Effector memory CD4-positive, alpha-beta T cell (primary cell): ENCODE measurements at regions not wholly inside any gene's neighbourhood (a gene's known extent, or its start where the extent isn't known, plus 50 kb on each side); places are given as distances from the start of the nearest gene placed in this dataset.

Experiments
- DNase-seq, 3 donors: peaks; one replicate each; pipeline ENCODE4 v3.0.0-alpha.2; 2020
- H3K27ac ChIP-seq: 2 replicates; pipeline ENCODE4 v1.7.0; 2013; ENCODE audit warnings: mild to moderate bottlenecking, low read length, moderate library complexity; ENCODE audit not compliant: insufficient read depth, poor library complexity, severe bottlenecking
- H3K27me3 ChIP-seq: replicated peaks from 2 replicates; pipeline ENCODE4 v1.7.0; 2013; ENCODE audit warnings: mild to moderate bottlenecking, low read length; ENCODE audit not compliant: insufficient read depth, control insufficient read depth, poor library complexity, severe bottlenecking
- H3K36me3 ChIP-seq: 2 replicates; pipeline ENCODE4 v1.7.0; 2013; ENCODE audit warnings: mild to moderate bottlenecking, low read length, moderate library complexity; ENCODE audit not compliant: control insufficient read depth, insufficient read depth
- H3K4me1 ChIP-seq: 2 replicates; pipeline ENCODE4 v1.7.0; 2013; ENCODE audit warnings: low read length, mild to moderate bottlenecking; ENCODE audit not compliant: control insufficient read depth, insufficient read depth, poor library complexity, severe bottlenecking
- H3K4me3 ChIP-seq: 2 replicates; pipeline ENCODE4 v1.7.0; 2013; ENCODE audit warnings: low read length, low read depth, mild to moderate bottlenecking; ENCODE audit not compliant: insufficient read depth, poor library complexity, severe bottlenecking
- H3K9me3 ChIP-seq: 2 replicates; pipeline ENCODE4 v1.7.0; 2013; ENCODE audit warnings: mild to moderate bottlenecking, low read length, moderate library complexity; ENCODE audit not compliant: control insufficient read depth

DNA sequence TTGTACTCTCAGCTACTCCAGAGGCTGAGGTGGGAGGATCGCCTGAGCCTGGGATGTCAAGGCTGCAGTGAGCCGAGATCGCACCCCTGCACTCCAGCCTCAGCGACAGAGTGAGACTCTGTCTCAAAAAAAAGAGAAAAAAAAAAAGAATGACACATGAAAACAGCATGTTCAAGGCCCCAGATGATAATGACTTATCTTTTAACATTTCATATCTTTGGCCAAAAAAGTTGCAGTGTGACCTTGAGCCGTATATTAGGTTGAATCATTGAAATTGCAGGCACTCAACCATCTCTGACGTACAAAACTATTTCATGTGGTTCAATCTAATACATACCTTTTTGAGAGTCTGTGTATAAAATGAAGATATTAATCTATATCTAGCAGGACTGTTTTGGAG lies 79.1 kb upstream of the CPEB4 start:
- H3K4me1 ChIP-seq, result no peaks in the 10 kb centered on the region
- H3K9me3 ChIP-seq, result no peaks in the 10 kb centered on the region
- no peak overlapping the region for H3K27ac ChIP-seq
- H3K36me3 ChIP-seq, result no peaks in the 10 kb centered on the region
- H3K4me3 ChIP-seq, result no peak overlapping the region
- no peaks in the 10 kb centered on the region for H3K27me3 ChIP-seq
- DNase-seq, result no peak

DNA sequence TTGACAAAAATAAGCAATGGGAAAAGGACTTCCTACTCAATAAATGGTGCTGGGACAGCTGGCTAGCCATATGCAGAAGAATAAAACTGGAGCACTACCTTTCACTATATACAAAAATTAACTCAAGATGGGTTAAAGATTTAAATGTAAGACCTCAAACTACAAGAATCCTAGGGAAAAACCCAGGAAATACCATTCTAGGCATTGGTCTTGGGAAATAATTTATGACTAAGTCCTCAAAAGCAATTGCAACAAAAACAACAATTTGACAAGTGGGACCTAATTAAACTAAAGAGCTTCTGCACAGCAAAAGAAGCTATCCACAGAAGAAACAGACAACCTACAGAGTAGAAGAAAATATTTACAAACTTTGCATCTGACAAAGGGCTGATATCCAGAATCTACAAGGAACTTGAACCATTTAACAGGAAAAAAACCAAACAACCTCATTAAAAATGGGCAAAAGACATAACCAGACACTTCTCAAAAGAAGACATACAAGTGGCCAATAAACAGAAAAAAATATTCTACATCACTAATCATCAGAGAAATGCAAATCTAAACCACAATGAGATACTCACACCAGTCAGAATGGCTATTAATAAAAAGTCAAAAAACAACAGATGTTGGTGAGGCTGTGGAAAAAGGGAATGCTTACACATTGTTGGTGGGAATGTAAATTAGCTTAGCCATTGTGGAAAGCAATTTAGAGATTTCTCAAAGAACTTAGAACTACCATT lies 75.2 kb upstream of the CPEB4 start:
- DNase-seq, result no peak
- Histone ChIP-seq H3K4me1 (no peaks in the 10 kb centered on the region), H3K36me3 (no peaks in the 10 kb centered on the region), H3K4me3 (no peak overlapping the region), H3K27ac (no peak overlapping the region), H3K27me3 (no peaks in the 10 kb centered on the region), H3K9me3 (no peaks in the 10 kb centered on the region)

DNA sequence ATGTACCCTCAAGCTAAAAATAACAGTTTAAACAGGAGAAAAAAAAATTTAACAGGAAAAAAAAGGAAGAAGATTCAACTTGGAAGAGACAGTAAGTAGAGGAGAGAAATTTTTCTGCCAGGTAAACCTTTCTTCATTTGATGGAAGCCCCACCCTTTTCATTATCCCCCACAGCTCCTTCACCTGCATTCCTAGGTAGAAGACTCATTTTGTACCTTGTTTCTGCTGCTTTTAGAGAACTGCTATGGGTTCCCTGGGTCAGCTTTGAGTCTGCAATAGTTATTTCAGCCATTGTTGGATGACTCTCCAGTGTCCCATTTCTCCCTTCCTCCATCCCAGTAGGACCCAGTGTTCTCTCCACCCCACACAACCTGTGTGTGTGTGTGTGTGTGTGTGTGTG lies 74.1 kb upstream of the CPEB4 start:
- no peaks in the 10 kb centered on the region for H3K36me3 ChIP-seq
- no peak for DNase-seq
- H3K27me3 ChIP-seq, result no peaks in the 10 kb centered on the region
- H3K9me3 ChIP-seq, result no peaks in the 10 kb centered on the region
- H3K4me1 ChIP-seq, result no peaks in the 10 kb centered on the region
- H3K4me3 ChIP-seq, result no peak overlapping the region
- H3K27ac ChIP-seq, result no peak overlapping the region

DNA sequence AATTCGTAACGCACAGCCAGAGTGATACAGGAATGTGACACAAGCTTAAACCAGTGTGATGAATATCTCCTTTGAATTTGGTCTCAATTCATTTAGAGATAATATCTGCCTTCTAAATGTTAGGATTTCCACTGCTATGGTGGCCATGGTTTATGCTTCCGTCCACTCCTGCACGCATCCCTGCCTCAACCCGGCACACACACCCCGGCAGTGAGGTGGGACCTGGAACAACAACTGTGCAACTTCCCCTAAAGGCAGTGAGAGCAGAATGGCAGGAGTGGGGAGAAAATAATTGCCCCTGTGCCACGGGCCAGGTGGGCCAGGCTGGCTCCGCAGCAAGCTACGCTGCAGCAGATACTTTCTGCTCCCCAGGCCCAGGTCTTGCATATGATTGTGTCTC lies 72.6 kb upstream of the CPEB4 start:
- no peaks in the 10 kb centered on the region for H3K27me3 ChIP-seq
- H3K36me3 ChIP-seq, result no peaks in the 10 kb centered on the region
- no peaks in the 10 kb centered on the region for H3K9me3 ChIP-seq
- H3K4me1 ChIP-seq, result no peaks in the 10 kb centered on the region
- no peak overlapping the region for H3K27ac ChIP-seq
- H3K4me3 ChIP-seq, result no peak overlapping the region
- no peak for DNase-seq

GRCh38 chr5:173816728-173817127 lies 71.4 kb upstream of the CPEB4 start:
- Histone ChIP-seq H3K4me1 (peaks cover 7% of the 10 kb centered on the region), H3K4me3 (no peak overlapping the region), H3K27ac (no peak overlapping the region), H3K36me3 (no peaks in the 10 kb centered on the region), H3K27me3 (no peaks in the 10 kb centered on the region), H3K9me3 (no peaks in the 10 kb centered on the region)
- no peak for DNase-seq

DNA sequence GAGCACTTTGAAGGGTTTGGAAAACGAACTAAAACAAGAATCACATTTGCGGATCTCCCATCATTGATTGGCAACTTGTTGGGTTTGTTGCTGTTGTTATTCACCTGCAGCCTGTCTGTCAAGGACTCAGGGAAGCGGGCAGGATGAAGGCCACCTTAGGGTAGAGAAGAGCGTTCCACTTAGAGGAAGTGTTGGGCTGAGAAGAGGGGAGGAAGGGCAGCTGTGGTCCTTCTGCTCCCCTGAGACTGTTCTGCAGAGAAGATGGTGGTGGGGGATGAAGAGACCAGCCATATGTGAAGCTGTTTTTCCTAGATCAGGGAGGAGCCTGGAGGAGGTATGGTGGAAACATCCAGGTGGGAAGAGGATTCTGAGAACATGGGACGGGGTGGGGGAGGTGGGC lies 70.6 kb upstream of the CPEB4 start:
- Histone ChIP-seq H3K36me3 (no peaks in the 10 kb centered on the region), H3K9me3 (no peaks in the 10 kb centered on the region), H3K27me3 (no peaks in the 10 kb centered on the region), H3K27ac (no peak overlapping the region), H3K4me3 (no peak overlapping the region), H3K4me1 (peaks cover 7% of the 10 kb centered on the region)
- no peak for DNase-seq

GRCh38 chr5:173819521-173819920 lies 68.6 kb upstream of the CPEB4 start:
- no peak for DNase-seq
- Histone ChIP-seq H3K36me3 (no peaks in the 10 kb centered on the region), H3K27me3 (no peaks in the 10 kb centered on the region), H3K27ac (no peak overlapping the region), H3K4me1 (peaks cover 7% of the 10 kb centered on the region), H3K9me3 (no peaks in the 10 kb centered on the region), H3K4me3 (no peak overlapping the region)

DNA sequence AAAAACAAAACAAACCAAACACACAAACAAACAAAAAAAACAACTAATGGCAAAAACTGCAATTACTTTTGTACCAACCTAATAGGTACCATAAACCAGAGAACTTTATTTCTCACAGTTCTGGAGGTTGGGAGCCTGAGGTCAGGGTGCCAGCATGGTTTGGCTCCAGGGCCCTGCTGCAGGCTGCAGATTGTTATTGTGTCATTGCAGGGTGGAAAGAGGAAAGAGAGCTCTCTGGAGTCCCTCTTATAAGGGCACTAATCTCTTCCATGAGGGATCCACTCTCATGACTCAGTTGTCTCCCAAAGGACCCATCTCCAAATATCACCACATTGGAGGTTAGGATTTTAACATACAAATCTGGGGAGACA lies 64.9 kb upstream of the CPEB4 start:
- Histone ChIP-seq H3K4me3 (no peak overlapping the region), H3K4me1 (peaks cover 7% of the 10 kb centered on the region), H3K27ac (no peak overlapping the region), H3K27me3 (no peaks in the 10 kb centered on the region), H3K36me3 (no peaks in the 10 kb centered on the region), H3K9me3 (no peaks in the 10 kb centered on the region)
- no peak for DNase-seq

DNA sequence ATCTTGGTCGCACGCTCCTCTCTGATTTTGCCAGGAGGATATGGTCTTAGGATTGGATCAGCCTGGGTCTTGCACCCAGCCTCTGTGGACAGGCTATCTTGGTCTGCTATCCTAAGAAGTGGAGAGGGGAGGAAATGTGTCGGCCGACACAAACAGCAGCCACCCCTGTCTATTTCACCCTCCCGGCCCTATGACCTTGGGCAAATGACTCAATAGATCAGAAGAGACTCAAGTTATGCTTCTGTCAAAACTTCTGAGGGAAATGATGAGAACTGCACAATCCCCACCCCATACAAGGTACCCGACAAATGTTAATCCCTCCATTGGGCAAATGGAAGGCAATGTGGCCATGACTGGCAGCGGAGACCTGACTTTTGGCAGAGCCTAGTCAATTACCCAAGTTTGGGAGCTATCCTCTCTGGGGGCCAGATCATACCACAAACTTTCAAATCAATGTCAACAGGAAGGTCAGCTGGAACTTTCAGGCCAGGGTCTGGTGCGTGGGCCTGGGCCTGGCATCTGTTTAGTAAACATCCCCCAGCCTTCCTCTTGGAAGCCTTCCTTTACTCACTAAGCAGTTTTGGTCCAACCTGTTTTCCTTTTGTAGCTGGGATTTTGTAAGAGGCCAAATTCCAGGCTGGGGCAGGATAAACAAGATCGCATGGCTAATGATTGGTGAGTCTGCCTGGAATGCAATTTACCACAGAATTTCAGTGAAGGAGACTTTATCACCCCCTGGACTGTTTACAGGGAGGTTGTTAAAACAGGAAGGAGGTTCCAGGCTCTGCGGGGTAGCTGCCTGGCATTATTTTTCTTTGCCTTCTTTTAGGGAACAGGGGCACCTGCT lies 64.2 kb upstream of the CPEB4 start:
- no peaks in the 10 kb centered on the region for H3K27me3 ChIP-seq
- H3K27ac ChIP-seq, result no peak overlapping the region
- no peak overlapping the region for H3K4me3 ChIP-seq
- no peaks in the 10 kb centered on the region for H3K9me3 ChIP-seq
- H3K4me1 ChIP-seq, result peaks cover 7% of the 10 kb centered on the region
- no peak for DNase-seq
- H3K36me3 ChIP-seq, result no peaks in the 10 kb centered on the region

DNA sequence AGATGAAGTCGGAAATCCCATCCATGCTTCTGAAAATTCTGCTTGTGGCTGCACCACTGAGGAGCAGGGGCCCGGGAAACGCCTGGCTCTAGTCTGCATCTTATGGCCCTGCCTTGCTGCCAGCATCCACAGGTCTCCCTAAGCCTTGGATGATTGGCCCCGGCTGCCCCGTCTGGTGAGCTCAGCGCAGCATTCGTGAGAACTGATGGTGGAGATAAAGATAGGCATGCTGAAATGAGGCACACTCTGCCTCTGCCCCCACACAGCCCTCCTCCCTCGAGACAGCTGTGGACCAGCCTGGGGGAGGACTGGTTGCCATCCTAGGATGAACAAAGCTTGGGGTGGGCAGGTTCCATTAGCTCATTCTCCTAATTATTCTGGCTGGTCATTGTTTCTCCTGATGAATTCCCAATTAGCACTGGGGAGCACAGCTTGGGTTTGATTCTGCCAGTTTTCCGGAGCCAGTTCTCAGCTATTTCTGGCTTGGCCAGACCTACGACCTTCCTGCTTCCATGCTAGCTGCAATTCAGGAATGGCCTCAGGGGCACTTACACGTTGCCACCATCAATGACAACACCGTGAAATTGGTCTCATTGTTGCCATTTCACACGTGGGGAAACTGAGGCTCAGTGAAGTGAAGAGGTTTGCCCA lies 62.8 kb upstream of the CPEB4 start:
- H3K9me3 ChIP-seq, result no peaks in the 10 kb centered on the region
- H3K36me3 ChIP-seq, result no peaks in the 10 kb centered on the region
- H3K4me3 ChIP-seq, result no peak overlapping the region
- H3K27me3 ChIP-seq, result no peaks in the 10 kb centered on the region
- H3K4me1 ChIP-seq, result peaks cover 7% of the 10 kb centered on the region
- H3K27ac ChIP-seq, result no peak overlapping the region
- DNase-seq, result no peak
